ENCODE measurements at regions not wholly inside any gene's neighbourhood (a gene's known extent, or its start where the extent isn't known, plus 50 kb on each side); places are given as distances from the start of the nearest gene placed in this dataset.

GRCh38 chr22:44585559-44586350 is 87.7 kb upstream of the RTL6 start:
- Histone ChIP-seq H3K4me3 (ENCODE audit: low read length in 2 of 2) (no peak overlapping the region), H3K9me3 (ENCODE audit: control insufficient read depth in 1 of 2, low read length in 2 of 2) (no peaks in the 10 kb centered on the region), H3K27me3 (ENCODE audit: insufficient read depth, low read length) (no peaks in the 10 kb centered on the region), H3K27ac (ENCODE audit: low read depth, low read length) (no peak overlapping the region), H3K4me1 (ENCODE audit: insufficient read depth, low read length) (no peaks in the 10 kb centered on the region), H3K36me3 (ENCODE audit: insufficient read depth, low read length) (no peaks in the 10 kb centered on the region)
- Mint-ChIP-seq H3K9me3 (peaks cover 0 to 6% (median 1%) of the 10 kb centered on the region in 8 donors), H3K4me1 (peaks cover 2 to 9% (median 6%) of the 10 kb centered on the region in 4 donors), H3K27ac (peak overlapping the region in 1 of 7 donors; percentile 43), H3K4me3 (peak overlapping the region in 1 of 8 donors; percentile 17), H3K36me3 (no peaks in the 10 kb centered on the region), H3K27me3 (peaks cover 15 to 35% of the 10 kb centered on the region in 2 donors)
- ChIA-PET CTCF (ENCODE audit: partially characterized antibody) (no interaction called here), POLR2A (ENCODE audit: partially characterized antibody) (no interaction called here)
- intact Hi-C loops (cut with micrococcal nuclease): no loop called here
- DNase-seq: no peak

- Mint-ChIP-seq H3K27ac (no peak overlapping the region), H3K4me1 (peaks cover 2 to 9% (median 6%) of the 10 kb centered on the region in 4 donors), H3K36me3 (no peaks in the 10 kb centered on the region), H3K9me3 (peaks cover 0 to 3% (median under 1%) of the 10 kb centered on the region in 8 donors), H3K4me3 (no peak overlapping the region), H3K27me3 (peaks cover 14 to 37% of the 10 kb centered on the region in 2 donors)
- H3K27ac ChIP-seq (ENCODE audit: low read depth, low read length): no peak overlapping the region
- H3K27me3 ChIP-seq (ENCODE audit: insufficient read depth, low read length): no peaks in the 10 kb centered on the region
- POLR2A ChIA-PET (ENCODE audit: partially characterized antibody): no interaction called here
- H3K4me3 ChIP-seq (ENCODE audit: low read length in 2 of 2): no peak overlapping the region
- H3K4me1 ChIP-seq (ENCODE audit: insufficient read depth, low read length): no peaks in the 10 kb centered on the region
- CTCF ChIA-PET (ENCODE audit: partially characterized antibody): no interaction called here
- DNase-seq: no peak
- no peaks in the 10 kb centered on the region for H3K9me3 ChIP-seq (ENCODE audit: control insufficient read depth in 1 of 2, low read length in 2 of 2)
- H3K36me3 ChIP-seq (ENCODE audit: insufficient read depth, low read length): no peaks in the 10 kb centered on the region
- intact Hi-C loops (cut with micrococcal nuclease): no loop called here
Measured at GRCh38 chr22:44584256-44584902, 86.3 kb upstream of the RTL6 start.

GRCh38 chr22:44583854-44584253 is 85.8 kb upstream of the RTL6 start:
- Mint-ChIP-seq H3K36me3 (no peaks in the 10 kb centered on the region), H3K4me1 (peaks cover 2 to 9% (median 6%) of the 10 kb centered on the region in 4 donors), H3K27me3 (peaks cover 16 to 38% of the 10 kb centered on the region in 2 donors), H3K27ac (no peak overlapping the region), H3K4me3 (no peak overlapping the region), H3K9me3 (no peaks in the 10 kb centered on the region)
- POLR2A ChIA-PET (ENCODE audit: partially characterized antibody): no interaction called here
- Histone ChIP-seq H3K4me1 (ENCODE audit: insufficient read depth, low read length) (no peaks in the 10 kb centered on the region), H3K9me3 (ENCODE audit: control insufficient read depth in 1 of 2, low read length in 2 of 2) (no peaks in the 10 kb centered on the region), H3K27me3 (ENCODE audit: insufficient read depth, low read length) (no peaks in the 10 kb centered on the region), H3K4me3 (ENCODE audit: low read length in 2 of 2) (no peak overlapping the region), H3K36me3 (ENCODE audit: insufficient read depth, low read length) (no peaks in the 10 kb centered on the region), H3K27ac (ENCODE audit: low read depth, low read length) (no peak overlapping the region)
- intact Hi-C loops (cut with micrococcal nuclease): no loop called here
- CTCF ChIA-PET (ENCODE audit: partially characterized antibody): no interaction called here
- DNase-seq: no peak

GRCh38 chr22:44583061-44583760 is 85.2 kb upstream of the RTL6 start:
- H3K36me3 Mint-ChIP-seq: no peaks in the 10 kb centered on the region
- no peak overlapping the region for H3K27ac Mint-ChIP-seq
- H3K4me3 Mint-ChIP-seq: no peak overlapping the region
- H3K4me1 ChIP-seq (ENCODE audit: insufficient read depth, low read length): no peaks in the 10 kb centered on the region
- peaks cover 2 to 9% (median 6%) of the 10 kb centered on the region in 4 donors for H3K4me1 Mint-ChIP-seq
- no peaks in the 10 kb centered on the region for H3K36me3 ChIP-seq (ENCODE audit: insufficient read depth, low read length)
- no peaks in the 10 kb centered on the region for H3K9me3 ChIP-seq (ENCODE audit: control insufficient read depth in 1 of 2, low read length in 2 of 2)
- ChIA-PET CTCF (ENCODE audit: partially characterized antibody) (no interaction called here), POLR2A (ENCODE audit: partially characterized antibody) (no interaction called here)
- intact Hi-C loops (cut with micrococcal nuclease): no loop called here
- no peaks in the 10 kb centered on the region for H3K9me3 Mint-ChIP-seq
- H3K27me3 Mint-ChIP-seq: peaks cover 17 to 38% of the 10 kb centered on the region in 2 donors
- H3K4me3 ChIP-seq (ENCODE audit: low read length in 2 of 2): no peak overlapping the region
- no peak overlapping the region for H3K27ac ChIP-seq (ENCODE audit: low read depth, low read length)
- no peak for DNase-seq
- no peaks in the 10 kb centered on the region for H3K27me3 ChIP-seq (ENCODE audit: insufficient read depth, low read length)

GRCh38 chr22:44582016-44582415 is 84.0 kb upstream of the RTL6 start:
- H3K36me3 Mint-ChIP-seq: no peaks in the 10 kb centered on the region
- intact Hi-C loops (cut with micrococcal nuclease): no loop called here
- no peak overlapping the region for H3K4me3 Mint-ChIP-seq
- ChIA-PET CTCF (ENCODE audit: partially characterized antibody) (no interaction called here), POLR2A (ENCODE audit: partially characterized antibody) (no interaction called here)
- Histone ChIP-seq H3K27me3 (ENCODE audit: insufficient read depth, low read length) (no peaks in the 10 kb centered on the region), H3K4me1 (ENCODE audit: insufficient read depth, low read length) (no peaks in the 10 kb centered on the region), H3K4me3 (ENCODE audit: low read length in 2 of 2) (no peak overlapping the region), H3K36me3 (ENCODE audit: insufficient read depth, low read length) (no peaks in the 10 kb centered on the region), H3K27ac (ENCODE audit: low read depth, low read length) (no peak overlapping the region), H3K9me3 (ENCODE audit: control insufficient read depth in 1 of 2, low read length in 2 of 2) (no peaks in the 10 kb centered on the region)
- peaks cover 11 to 37% of the 10 kb centered on the region in 2 donors for H3K27me3 Mint-ChIP-seq
- no peak overlapping the region for H3K27ac Mint-ChIP-seq
- no peak for DNase-seq
- no peaks in the 10 kb centered on the region for H3K9me3 Mint-ChIP-seq
- peaks cover 2 to 6% (median 5%) of the 10 kb centered on the region in 4 donors for H3K4me1 Mint-ChIP-seq

- Mint-ChIP-seq H3K27ac (no peak overlapping the region), H3K4me3 (no peak overlapping the region), H3K27me3 (peaks cover 12 to 34% of the 10 kb centered on the region in 2 donors), H3K9me3 (no peaks in the 10 kb centered on the region), H3K36me3 (no peaks in the 10 kb centered on the region), H3K4me1 (no peaks in the 10 kb centered on the region)
- Histone ChIP-seq H3K4me3 (ENCODE audit: low read length in 2 of 2) (no peak overlapping the region), H3K36me3 (ENCODE audit: insufficient read depth, low read length) (no peaks in the 10 kb centered on the region), H3K9me3 (ENCODE audit: control insufficient read depth in 1 of 2, low read length in 2 of 2) (no peaks in the 10 kb centered on the region), H3K4me1 (ENCODE audit: insufficient read depth, low read length) (no peaks in the 10 kb centered on the region), H3K27ac (ENCODE audit: low read depth, low read length) (no peak overlapping the region), H3K27me3 (ENCODE audit: insufficient read depth, low read length) (no peaks in the 10 kb centered on the region)
- ChIA-PET POLR2A (ENCODE audit: partially characterized antibody) (no interaction called here), CTCF (ENCODE audit: partially characterized antibody) (no interaction called here)
- intact Hi-C loops (cut with micrococcal nuclease): no loop called here
- no peak for DNase-seq
Measured at GRCh38 chr22:44581096-44581435, 83.0 kb upstream of the RTL6 start.

GRCh38 chr22:44580176-44581095 is 82.4 kb upstream of the RTL6 start:
- no peak overlapping the region for H3K27ac Mint-ChIP-seq
- CTCF ChIA-PET (ENCODE audit: partially characterized antibody): no interaction called here
- H3K4me1 Mint-ChIP-seq: peaks cover 0 to under 1% (median 0%) of the 10 kb centered on the region in 4 donors
- H3K27me3 Mint-ChIP-seq: peaks cover 9 to 30% of the 10 kb centered on the region in 2 donors
- no peaks in the 10 kb centered on the region for H3K9me3 Mint-ChIP-seq
- no peaks in the 10 kb centered on the region for H3K4me1 ChIP-seq (ENCODE audit: insufficient read depth, low read length)
- intact Hi-C loops (cut with micrococcal nuclease): no loop called here
- no peaks in the 10 kb centered on the region for H3K9me3 ChIP-seq (ENCODE audit: control insufficient read depth in 1 of 2, low read length in 2 of 2)
- H3K36me3 ChIP-seq (ENCODE audit: insufficient read depth, low read length): no peaks in the 10 kb centered on the region
- no peaks in the 10 kb centered on the region for H3K27me3 ChIP-seq (ENCODE audit: insufficient read depth, low read length)
- no peak overlapping the region for H3K27ac ChIP-seq (ENCODE audit: low read depth, low read length)
- H3K4me3 ChIP-seq (ENCODE audit: low read length in 2 of 2): no peak overlapping the region
- H3K4me3 Mint-ChIP-seq: no peak overlapping the region
- POLR2A ChIA-PET (ENCODE audit: partially characterized antibody): no interaction called here
- DNase-seq: no peak
- H3K36me3 Mint-ChIP-seq: no peaks in the 10 kb centered on the region

All from CD4-positive, alpha-beta memory T cell (primary cell).